GM21723 (cell line): ENCODE measurements at regions not wholly inside any gene's neighbourhood (a gene's known extent, or its start where the extent isn't known, plus 50 kb on each side); places are given as distances from the start of the nearest gene placed in this dataset.
A peak's percentile ranks its signal among the peaks of the same experiment; 100 is the strongest.
"Not testable (repeated sequence)": the region's sequence is repeated elsewhere in the genome, so short reads cannot be mapped to it uniquely, and the experiment has no call there.

Experiments
- ATAC-seq: cut with Tn5 transposase; IDR thresholded peaks from one replicate; pipeline ENCODE4 v1.9.1; 2021; ENCODE audit warnings: mild to moderate bottlenecking, moderate library complexity; ENCODE audit not compliant: unreplicated experiment

DNA sequence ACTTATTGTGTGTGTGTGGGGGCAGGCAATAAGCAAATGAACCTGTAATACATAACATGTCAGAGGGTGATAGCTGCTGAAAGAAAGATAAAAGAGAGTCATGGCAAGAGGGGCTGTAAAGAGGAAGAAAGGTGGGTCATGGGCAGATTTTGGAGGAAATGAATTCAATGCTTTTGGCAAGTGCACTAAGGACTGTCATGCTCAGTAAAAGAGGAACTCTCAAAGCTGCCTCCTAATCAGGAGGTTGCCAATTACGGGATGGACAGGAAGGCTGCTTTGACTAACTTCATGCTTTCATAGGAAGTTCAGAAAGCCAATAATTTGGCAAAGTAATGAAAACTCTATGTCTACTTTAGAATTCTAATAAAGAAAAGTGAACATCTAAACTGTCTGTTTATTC lies 401.2 kb downstream of the SH2D4B start:
- no peak for ATAC-seq

- ATAC-seq, result peak; percentile 81
Observed at GRCh38 chr10:80945264-80945880, 407.7 kb downstream of the SH2D4B start.

DNA sequence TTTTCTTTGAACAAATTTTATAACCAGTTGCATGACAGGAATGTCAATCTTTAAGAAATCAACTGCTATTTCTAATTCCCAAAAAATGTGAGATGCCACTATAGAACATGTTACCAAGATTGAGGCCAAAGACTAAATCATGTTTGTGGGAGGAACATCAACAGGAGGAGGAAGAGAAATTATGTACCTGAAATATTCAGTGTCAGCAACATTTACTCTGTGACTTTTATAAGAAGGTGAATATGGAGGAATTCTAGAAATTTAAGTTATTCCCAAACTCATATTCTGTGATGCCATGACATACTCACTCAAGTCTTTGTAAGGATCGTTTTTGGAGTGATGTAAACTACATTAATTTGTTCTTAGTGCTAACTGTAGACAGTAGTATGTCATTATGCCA lies 408.4 kb downstream of the SH2D4B start:
- ATAC-seq, result no peak

- no peak for ATAC-seq
Observed at GRCh38 chr10:80946957-80947726, 409.4 kb downstream of the SH2D4B start.

DNA sequence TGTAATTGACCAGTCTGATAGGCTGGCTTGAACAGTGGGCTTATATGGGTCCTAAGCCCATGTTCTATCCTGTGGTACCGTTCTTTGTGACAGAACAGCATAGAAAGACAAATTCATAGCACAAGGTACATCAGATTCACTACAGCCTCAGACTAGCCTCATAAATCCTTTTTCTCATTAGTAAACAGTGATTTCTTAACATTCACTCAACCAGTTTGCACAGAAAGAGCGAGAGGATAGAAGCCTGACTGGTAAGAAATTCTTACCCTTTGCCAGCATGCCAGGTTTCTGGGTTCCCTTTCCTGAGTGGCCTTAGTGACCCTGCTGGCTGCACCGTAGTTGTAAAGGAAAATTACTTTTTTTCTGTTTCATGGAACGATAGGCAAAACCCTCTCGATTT lies 412.1 kb downstream of the SH2D4B start:
- ATAC-seq, result no peak

GRCh38 chr10:80952436-80952835 lies 414.7 kb downstream of the SH2D4B start:
- no peak for ATAC-seq

GRCh38 chr10:80957161-80957560 lies 419.5 kb downstream of the SH2D4B start:
- ATAC-seq, result no peak

DNA sequence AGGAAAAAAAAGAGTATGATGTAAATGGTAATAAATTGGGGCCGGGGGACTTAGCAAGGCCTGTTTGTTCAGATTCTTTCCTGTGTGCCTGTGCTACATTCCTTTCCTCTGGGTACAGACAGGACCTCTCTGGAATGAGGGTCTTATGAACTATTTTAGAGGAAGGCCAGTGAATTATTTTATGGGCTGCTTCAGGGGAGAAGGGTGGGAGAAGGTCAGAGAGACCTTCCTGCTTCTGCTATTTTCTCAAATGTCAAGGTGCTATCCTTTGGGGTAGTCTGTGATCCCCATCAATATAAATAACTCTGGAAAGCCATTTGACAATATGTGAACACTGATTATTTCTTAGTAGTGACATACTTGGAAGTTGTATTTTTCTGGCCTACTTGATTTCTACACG lies 426.5 kb downstream of the SH2D4B start:
- no peak for ATAC-seq

DNA sequence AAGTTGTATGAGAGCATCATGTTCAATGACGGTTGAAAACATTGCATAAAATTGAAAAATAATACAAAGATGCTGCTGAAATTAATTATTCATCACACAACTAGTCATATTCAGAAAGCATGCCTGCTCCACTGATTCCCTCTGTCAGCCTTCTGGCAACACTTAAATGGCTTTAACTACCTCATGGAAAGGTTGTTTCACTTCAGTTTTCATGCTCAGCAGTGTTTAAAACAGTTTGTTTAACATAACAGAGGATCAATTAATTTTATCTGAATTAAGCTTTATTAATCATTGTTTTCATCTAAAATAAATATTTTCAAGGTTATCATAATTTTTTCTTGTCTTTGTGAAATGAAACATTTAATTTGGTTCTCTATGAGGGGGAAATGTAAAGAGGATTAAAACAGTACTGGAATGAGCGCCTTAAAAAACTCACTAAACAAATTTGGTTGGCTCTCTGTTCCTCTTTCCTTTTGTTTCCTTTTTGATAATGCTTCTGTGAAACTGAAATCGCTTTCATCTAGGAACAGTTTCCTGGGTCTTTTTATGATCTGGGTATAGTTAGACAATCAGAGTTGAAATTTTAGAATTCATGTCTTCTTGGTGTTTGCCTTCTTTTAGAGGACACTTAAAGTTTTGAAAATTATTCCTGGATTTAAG lies 427.4 kb downstream of the SH2D4B start:
- ATAC-seq, result peak; percentile 85

DNA sequence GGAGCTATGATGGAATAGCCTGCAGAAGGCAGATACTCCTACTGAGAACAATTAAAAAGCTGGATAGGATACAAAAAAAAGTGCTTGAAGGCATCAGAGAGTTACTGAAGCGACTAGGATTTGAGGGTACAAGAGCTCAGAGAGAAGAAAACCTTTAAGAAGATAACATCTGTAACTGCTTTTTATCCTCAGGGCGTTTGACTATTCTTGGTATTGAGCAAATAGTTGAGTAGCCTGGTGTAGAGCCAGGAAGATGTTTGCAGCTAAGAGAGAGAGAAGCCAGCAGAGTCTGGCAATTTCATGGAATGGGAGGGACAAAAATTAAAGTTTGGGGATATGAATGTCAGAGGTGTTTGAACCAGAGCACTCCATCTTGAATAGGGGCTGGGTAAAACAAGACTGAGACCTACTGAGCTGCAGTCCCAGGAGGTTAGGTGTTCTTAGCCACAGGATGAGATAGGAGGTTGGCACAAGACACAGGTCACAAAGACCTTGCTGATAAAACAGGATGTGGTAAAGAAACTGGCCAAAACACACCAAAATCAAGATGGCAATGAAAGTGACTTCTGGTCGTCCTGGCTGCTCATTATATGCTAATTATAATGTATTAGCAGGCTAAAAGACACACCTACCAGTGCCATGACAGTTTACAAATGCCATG lies 428.8 kb downstream of the SH2D4B start:
- no peak for ATAC-seq

GRCh38 chr10:80967357-80967756 lies 429.7 kb downstream of the SH2D4B start:
- not testable (repeated sequence) for ATAC-seq

DNA sequence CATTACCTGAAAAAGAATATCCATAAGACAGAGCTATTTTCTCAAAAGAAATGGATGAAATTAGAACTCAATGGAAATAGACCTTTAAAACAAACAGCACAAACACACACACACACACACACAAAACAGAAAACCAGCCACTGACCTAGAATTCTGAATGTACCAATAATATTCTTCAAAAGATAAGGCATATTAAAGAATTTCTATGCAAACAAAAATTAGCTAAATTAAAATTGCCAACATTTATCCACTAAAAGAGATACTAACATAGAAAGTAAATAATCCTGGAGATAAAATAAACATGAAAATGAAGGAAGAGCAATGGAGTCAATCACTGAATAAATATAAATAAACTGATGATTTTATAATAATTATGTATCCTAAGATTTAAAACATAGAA lies 431.2 kb downstream of the SH2D4B start:
- no peak for ATAC-seq

DNA sequence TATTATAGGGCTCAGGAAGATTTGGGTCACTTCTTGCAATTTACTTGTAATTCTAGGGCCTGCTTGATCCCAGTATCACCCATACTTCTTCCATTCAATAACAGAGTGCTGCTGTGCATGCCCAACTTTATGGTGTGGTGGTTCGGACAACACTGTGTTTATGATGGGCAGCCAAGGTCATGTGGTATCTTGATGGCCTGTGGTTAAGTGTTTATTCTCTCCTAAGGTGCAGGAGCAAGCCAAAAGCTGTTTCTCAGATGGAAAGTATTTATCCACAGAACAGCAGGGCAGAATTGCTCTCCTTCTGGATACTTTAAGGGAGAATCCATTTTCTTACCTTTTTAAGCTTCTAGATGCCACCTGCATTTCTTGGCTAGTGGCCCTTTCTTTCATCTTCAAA lies 433.8 kb downstream of the SH2D4B start:
- no peak for ATAC-seq

- ATAC-seq, result no peak
Observed at GRCh38 chr10:80976658-80977057, 439.0 kb downstream of the SH2D4B start.

DNA sequence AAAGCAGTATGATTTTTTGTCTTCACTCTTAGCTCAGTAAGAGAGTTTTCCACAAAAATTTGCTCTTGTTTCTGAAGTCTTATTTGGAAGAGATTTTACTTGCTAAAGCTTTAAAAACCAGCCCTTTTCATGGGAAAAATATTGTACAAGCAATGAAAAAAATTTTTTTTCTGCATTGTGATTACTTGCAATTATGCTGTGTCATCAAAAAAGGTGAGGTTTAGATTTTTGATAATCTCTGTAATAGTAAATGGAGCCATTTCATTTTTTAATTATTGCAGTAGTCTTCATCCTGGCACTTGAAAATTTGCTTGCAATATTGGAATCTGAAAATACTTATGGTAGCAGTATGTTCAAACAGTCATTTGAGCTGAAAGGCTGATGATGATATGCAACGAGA lies 447.4 kb downstream of the SH2D4B start:
- no peak for ATAC-seq

DNA sequence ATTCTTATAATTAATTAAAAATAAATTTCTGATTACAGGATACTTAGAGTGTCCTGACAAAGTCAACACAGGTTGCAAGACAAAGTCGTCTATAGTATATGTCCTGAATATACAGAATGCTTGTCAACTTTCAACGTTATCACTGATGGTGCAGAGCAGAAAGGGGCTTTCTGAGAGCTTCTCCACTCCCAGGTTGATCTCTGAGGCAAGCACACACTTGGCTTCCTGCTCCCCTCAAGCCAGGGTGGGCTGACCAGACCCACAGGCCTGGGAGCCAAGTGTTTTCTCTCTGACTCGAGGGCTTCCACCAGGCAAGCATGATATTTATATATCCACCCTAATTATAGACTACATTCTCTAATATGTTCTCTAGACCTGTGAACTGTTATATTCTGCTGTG lies 448.9 kb downstream of the SH2D4B start:
- no peak for ATAC-seq

DNA sequence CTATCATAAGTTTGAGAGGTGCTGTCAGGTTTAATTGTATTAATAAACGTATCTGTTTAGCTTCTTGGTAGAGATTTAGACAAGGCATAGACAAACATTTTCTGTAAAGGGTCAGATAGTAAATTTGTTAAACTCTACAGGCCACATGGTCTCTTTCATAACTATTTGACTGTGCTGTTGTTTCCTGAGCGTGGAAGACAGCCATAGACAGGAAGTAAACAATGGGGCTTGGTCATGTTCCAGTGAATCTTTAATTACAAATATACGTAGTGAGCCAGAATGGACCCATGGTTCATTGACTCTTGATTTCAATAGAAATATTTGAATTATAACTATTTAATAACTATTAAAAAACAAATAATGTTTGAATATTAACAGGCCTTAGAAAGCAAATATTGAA lies 451.1 kb downstream of the SH2D4B start:
- ATAC-seq, result no peak

GRCh38 chr10:80996615-80997193 lies 459.0 kb downstream of the SH2D4B start:
- ATAC-seq, result no peak

DNA sequence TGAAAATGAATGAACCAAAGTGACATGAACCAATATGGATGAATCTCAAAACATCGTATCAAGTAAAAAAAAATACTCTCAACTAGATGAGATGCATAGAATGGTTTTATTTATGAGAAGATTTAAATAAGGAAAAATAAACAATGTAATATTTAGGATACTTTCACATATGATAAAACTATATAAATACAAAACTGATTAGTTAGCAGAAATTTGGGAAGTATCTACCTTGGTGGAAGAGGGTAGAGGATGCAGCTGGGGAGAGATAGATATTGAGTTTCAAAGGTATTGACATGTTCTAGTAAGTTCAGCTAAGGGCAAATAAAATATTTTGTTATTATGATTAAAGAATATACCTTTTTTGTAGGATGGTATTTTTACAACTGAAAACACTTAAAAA lies 463.1 kb downstream of the SH2D4B start:
- no peak for ATAC-seq

GRCh38 chr10:81002382-81002781 lies 464.7 kb downstream of the SH2D4B start:
- no peak for ATAC-seq

DNA sequence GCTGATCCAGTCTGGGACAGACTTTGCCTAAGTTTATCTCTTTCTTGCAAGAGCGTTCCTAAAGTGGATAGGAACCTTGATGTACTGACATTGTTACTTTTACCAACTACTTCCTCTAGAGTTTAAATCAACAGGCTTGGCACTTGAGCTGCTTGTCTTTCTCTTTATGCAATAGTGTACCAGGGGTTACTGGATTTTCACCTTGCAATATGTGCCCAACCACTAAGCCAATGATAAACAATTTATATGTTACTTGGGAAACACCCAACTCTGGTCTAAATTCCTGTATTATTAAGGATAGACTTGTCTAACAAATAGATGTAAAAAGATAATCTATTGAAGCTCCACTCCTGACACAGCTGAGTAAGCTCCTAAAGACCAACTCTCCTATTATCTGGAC lies 470.2 kb downstream of the SH2D4B start:
- ATAC-seq, result no peak
